Breast epithelium (tissue), 4 donors: ENCODE measurements at regions not wholly inside any gene's neighbourhood (a gene's known extent, or its start where the extent isn't known, plus 50 kb on each side); places are given as distances from the start of the nearest gene placed in this dataset.
A peak's percentile ranks its signal among the peaks of the same experiment; 100 is the strongest.

Experiments
- DNase-seq, 2 donors: peaks; one replicate each; pipeline ENCODE4 v3.0.0-alpha.2; 2019; ENCODE audit warnings: low spot score in 2 of 2
- H3K27ac ChIP-seq, 2 donors: fragments of 200-600 bp; sonication (generic) in 1 of 2; one replicate each; pipeline ENCODE4 v1.5.1; 2016 to 2019; ENCODE audit warnings: mild to moderate bottlenecking in 1 of 2
- H3K27me3 ChIP-seq, 2 donors: fragments of 200-600 bp; sonication (generic) in 1 of 2; one replicate each; pipeline versions ENCODE4 v1.5.1 to v1.6.0; 2017 to 2019; ENCODE audit warnings: control low read depth in 1 of 2, mild to moderate bottlenecking in 1 of 2
- H3K36me3 ChIP-seq: fragments of 200-600 bp; one replicate; pipeline ENCODE4 v1.5.1; 2019
- H3K4me1 ChIP-seq, 2 donors: fragments of 200-600 bp; sonication (generic); one replicate each; pipeline ENCODE4 v1.5.1; 2016 to 2019; ENCODE audit warnings: control low read depth in 1 of 2
- H3K4me3 ChIP-seq, 3 donors: fragments of 200-600 bp; sonication (generic); 1 replicate in 2 of 3; 2 replicates in 1 of 3; pipeline ENCODE4 v1.5.1; 2016 to 2019; ENCODE audit warnings: mild to moderate bottlenecking in 3 of 3, moderate library complexity in 2 of 3
- H3K9me3 ChIP-seq, 2 donors: fragments of 200-600 bp; sonication (generic) in 1 of 2; one replicate each; pipeline ENCODE4 v1.5.1; 2016 to 2019; ENCODE audit warnings: control low read depth in 1 of 2
- CTCF ChIP-seq, 3 donors: fragments of 450-650 bp; IDR thresholded peaks; one replicate each; pipeline ENCODE4 v1.5.1; 2016 to 2017; ENCODE audit warnings: antibody characterized with exemption in 3 of 3, mild to moderate bottlenecking in 3 of 3, moderate library complexity in 3 of 3
- POLR2A ChIP-seq: fragments of 450-650 bp; IDR thresholded peaks from one replicate; pipeline ENCODE4 v1.6.1; 2016; ENCODE audit warnings: antibody characterized with exemption, mild to moderate bottlenecking, moderate library complexity
- POLR2AphosphoS5 ChIP-seq, 3 donors: sonication (generic); formaldehyde crosslinking; IDR thresholded peaks; one replicate each; pipeline ENCODE4 v1.6.1; 2017; ENCODE audit warnings: antibody characterized with exemption in 3 of 3
- intact Hi-C: fragments of 100-400 bp; cut with DNase I; formaldehyde crosslinking; loops from one replicate; pipeline ENCODE4 v1.15.1; 2023; ENCODE audit warnings: low total_unique reads

GRCh38 chr2:10498525-10499274, 50.6 kb upstream of the ODC1 start:
- Histone ChIP-seq H3K27me3 (peaks cover 0 to 15% of the 10 kb centered on the region in 2 donors), H3K4me3 (no peak overlapping the region), H3K27ac (no peak overlapping the region), H3K36me3 (no peaks in the 10 kb centered on the region), H3K4me1 (no peaks in the 10 kb centered on the region), H3K9me3 (no peaks in the 10 kb centered on the region)
- intact Hi-C loops, result no loop called here
- DNase-seq, result peak in 1 of 2 donors; percentile 35
- TF ChIP-seq CTCF (IDR thresholded peaks at IDR 0.05) (no peak), POLR2A (no peak), POLR2AphosphoS5 (IDR thresholded peaks at IDR 0.05) (no peak)
